Rectal smooth muscle tissue (tissue), 1 donor: ENCODE measurements at regions not wholly inside any gene's neighbourhood (a gene's known extent, or its start where the extent isn't known, plus 50 kb on each side); places are given as distances from the start of the nearest gene placed in this dataset.

Experiments used
- H3K27ac ChIP-seq: one replicate; pipeline ENCODE4 v1.7.0; 2013; ENCODE audit warnings: low read depth, low read length, inconsistent platforms
- H3K27me3 ChIP-seq: one replicate; pipeline ENCODE4 v1.7.0; 2013; ENCODE audit warnings: low read length; ENCODE audit not compliant: control insufficient read depth, insufficient read depth
- H3K36me3 ChIP-seq: one replicate; pipeline ENCODE4 v1.7.0; 2013; ENCODE audit warnings: low read length; ENCODE audit not compliant: control insufficient read depth, insufficient read depth
- H3K4me1 ChIP-seq: one replicate; pipeline ENCODE4 v1.7.0; 2013; ENCODE audit warnings: low read length; ENCODE audit not compliant: control insufficient read depth, insufficient read depth
- H3K4me3 ChIP-seq: one replicate; pipeline ENCODE4 v1.7.0; 2013; ENCODE audit warnings: low read length
- H3K9ac ChIP-seq: one replicate; pipeline ENCODE4 v1.7.0; 2013; ENCODE audit warnings: low read length

DNA sequence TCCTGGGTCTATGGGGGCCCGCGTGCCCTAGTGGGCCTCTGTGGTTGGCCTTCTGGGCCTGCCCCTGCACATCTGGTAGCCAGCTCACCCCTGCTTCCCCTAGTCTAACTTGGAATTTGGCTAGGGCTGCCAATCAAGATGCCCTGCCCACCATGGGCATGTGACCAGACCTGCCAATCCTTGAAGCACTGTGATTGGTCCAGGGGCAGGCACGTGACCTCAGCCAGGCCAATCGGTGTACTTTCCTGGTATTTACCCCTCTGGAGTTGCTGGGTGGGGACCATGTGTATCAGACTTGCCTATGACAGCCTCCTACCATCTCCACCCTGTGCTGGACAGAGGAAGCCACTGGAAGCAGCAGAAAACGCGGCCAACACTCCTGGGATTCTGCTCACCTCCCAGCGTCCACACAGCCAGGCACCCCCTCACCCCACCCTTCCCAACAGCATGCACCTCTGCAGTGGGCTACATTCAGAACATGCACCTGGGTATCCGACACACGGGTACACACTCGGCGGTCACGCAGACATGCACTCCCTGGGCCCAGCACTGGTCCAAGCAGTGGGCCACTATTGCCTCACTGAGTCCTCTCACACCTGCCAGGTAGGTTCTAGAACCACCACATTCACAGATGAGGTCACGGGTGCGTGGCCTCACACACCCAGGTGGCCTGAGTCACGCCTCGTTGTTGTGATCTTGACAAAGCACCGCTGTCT, 96.9 kb downstream of the RBFOX3 start:
- H3K27ac ChIP-seq, result no peak overlapping the region
- H3K36me3 ChIP-seq, result no peaks in the 10 kb centered on the region
- H3K27me3 ChIP-seq, result peaks cover 3% of the 10 kb centered on the region
- no peak overlapping the region for H3K9ac ChIP-seq
- no peak overlapping the region for H3K4me3 ChIP-seq
- H3K4me1 ChIP-seq, result peaks cover 3% of the 10 kb centered on the region

- H3K36me3 ChIP-seq, result no peaks in the 10 kb centered on the region
- peaks cover 3% of the 10 kb centered on the region for H3K27me3 ChIP-seq
- H3K4me1 ChIP-seq, result peaks cover 3% of the 10 kb centered on the region
- no peak overlapping the region for H3K4me3 ChIP-seq
- no peak overlapping the region for H3K9ac ChIP-seq
- no peak overlapping the region for H3K27ac ChIP-seq
Observed at GRCh38 chr17:79513206-79513605, 97.6 kb downstream of the RBFOX3 start.

- Histone ChIP-seq H3K4me3 (no peak overlapping the region), H3K36me3 (no peaks in the 10 kb centered on the region), H3K27ac (no peak overlapping the region), H3K4me1 (no peaks in the 10 kb centered on the region), H3K9ac (no peak overlapping the region), H3K27me3 (peaks cover 3% of the 10 kb centered on the region)
Observed at GRCh38 chr17:79511471-79511870, 99.4 kb downstream of the RBFOX3 start.

GRCh38 chr17:79510071-79510470, 100.8 kb downstream of the RBFOX3 start:
- Histone ChIP-seq H3K4me1 (no peaks in the 10 kb centered on the region), H3K9ac (no peak overlapping the region), H3K27me3 (peaks cover 3% of the 10 kb centered on the region), H3K36me3 (no peaks in the 10 kb centered on the region), H3K27ac (no peak overlapping the region), H3K4me3 (no peak overlapping the region)

DNA sequence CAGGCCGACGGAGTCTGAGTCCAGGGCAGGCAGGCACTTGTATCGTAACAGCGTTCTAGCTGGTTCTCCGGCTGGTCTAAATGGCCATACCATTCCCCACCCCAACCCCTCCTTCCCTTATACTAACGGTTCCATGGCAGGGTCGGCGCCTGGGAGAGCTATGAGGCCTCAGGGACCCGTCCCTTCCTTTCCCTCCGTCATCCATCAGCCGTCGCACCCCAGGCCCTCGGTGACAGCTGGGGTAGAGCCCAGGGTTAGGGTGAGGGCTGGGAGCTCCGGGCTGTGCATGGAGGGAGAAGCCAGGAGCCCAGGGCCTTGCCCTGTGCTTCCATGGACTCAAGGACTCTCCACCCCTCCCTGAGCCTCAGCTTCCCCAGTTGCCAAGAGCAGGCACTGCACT, 101.4 kb downstream of the RBFOX3 start:
- Histone ChIP-seq H3K4me1 (no peaks in the 10 kb centered on the region), H3K4me3 (no peak overlapping the region), H3K9ac (no peak overlapping the region), H3K36me3 (no peaks in the 10 kb centered on the region), H3K27ac (no peak overlapping the region), H3K27me3 (peaks cover 3% of the 10 kb centered on the region)

DNA sequence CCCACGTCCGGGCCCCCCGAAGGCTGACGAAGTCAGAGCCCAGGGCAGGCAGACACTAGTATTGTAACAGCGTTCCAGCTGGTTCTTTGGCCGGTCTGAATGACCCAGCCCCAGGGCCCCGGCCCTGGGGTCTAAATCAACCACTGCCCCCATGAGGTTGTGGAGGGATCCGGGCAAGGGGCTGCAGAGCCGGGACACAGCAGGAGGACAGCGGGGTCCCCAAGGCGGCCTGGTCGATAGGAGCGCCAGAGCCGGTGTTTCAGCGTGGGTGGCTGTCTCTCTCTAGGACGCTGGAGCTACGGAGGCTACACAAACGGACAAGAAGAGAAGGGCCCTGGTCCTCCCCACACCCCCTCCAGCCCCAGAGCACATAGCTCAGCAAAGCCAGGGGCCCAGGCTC, 101.8 kb downstream of the RBFOX3 start:
- Histone ChIP-seq H3K36me3 (no peaks in the 10 kb centered on the region), H3K27ac (no peak overlapping the region), H3K4me1 (no peaks in the 10 kb centered on the region), H3K4me3 (no peak overlapping the region), H3K9ac (no peak overlapping the region), H3K27me3 (no peaks in the 10 kb centered on the region)

- Histone ChIP-seq H3K27ac (no peak overlapping the region), H3K27me3 (no peaks in the 10 kb centered on the region), H3K36me3 (no peaks in the 10 kb centered on the region), H3K4me3 (no peak overlapping the region), H3K9ac (no peak overlapping the region), H3K4me1 (no peaks in the 10 kb centered on the region)
Observed at GRCh38 chr17:79508291-79508716, 102.5 kb downstream of the RBFOX3 start.

DNA sequence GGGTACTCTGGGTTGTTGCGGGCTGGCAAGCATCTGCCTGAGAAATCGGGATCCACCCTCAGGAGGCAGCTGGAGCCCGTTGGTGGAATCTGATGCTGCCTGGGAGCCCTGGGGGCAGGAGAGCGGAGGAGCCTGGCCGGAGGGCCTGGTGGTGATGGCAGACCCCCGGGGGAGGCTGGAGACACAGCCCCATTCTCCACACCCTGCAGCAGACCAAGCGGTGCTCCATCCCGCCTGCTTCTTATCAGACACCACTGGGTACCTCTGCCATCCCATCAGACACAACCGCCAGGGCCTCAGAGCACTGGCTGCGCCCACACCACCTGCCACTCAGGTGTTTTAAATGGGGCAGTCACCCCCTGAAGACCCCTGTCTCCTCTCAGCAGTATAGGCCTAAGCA, 103.9 kb downstream of the RBFOX3 start:
- Histone ChIP-seq H3K27me3 (no peaks in the 10 kb centered on the region), H3K27ac (no peak overlapping the region), H3K4me3 (no peak overlapping the region), H3K9ac (no peak overlapping the region), H3K4me1 (no peaks in the 10 kb centered on the region), H3K36me3 (no peaks in the 10 kb centered on the region)

DNA sequence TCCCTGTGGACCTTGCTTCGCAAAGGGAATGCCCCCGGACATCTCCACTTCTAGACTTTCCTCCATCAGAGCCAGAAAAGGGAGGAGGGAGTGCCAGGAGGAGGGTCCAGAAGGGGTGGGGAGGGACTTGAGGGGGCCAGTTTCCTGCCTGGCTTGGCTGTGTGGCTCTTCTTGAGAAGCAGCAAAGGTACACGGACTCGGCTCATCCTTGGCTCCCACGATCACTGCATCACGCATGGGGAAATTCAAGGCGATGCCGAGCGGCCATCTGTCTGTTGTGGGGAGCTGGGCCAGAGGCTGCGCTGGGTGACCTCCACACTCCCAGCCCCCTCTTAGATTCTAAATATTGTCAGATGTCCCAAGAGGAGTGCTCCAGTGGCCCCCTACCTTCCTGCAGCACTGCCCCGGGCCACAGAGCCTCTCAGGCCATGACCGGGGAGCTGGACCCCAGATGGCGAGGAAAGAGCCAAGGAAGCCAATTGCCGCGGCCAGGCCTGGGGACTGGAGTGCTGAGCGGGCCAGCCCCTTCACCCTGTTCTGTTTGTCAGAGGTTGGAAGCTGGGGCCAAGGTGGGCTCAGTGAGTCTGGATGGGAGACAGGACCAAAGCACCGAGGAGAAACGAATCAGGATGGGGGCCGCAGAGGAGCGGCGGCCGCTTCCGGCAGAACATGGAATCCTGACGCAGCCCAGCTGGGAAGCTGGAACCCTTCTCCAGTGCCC, 104.5 kb downstream of the RBFOX3 start:
- H3K4me1 ChIP-seq, result no peaks in the 10 kb centered on the region
- no peak overlapping the region for H3K27ac ChIP-seq
- no peaks in the 10 kb centered on the region for H3K36me3 ChIP-seq
- no peaks in the 10 kb centered on the region for H3K27me3 ChIP-seq
- no peak overlapping the region for H3K9ac ChIP-seq
- H3K4me3 ChIP-seq, result no peak overlapping the region

DNA sequence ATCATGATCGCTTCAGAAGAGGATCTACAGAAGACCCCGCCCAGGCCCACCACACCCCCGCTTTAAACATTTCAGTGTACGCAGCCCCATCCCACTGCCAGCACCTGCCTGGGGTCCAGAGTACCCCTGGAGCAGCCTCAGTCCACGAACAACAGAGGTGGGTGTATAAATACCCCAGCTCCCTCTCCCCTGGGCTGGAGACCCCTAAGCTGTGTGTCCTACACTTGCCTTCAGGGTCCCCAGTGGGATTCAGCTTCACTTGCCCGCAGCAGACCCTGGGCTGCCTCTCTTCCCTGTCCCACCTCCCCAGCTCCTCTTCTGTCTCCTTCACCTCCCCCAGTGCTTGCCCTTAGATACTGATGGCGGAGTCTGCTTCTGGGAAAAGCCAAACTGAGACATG, 105.7 kb downstream of the RBFOX3 start:
- Histone ChIP-seq H3K27ac (no peak overlapping the region), H3K9ac (no peak overlapping the region), H3K4me1 (no peaks in the 10 kb centered on the region), H3K27me3 (no peaks in the 10 kb centered on the region), H3K4me3 (no peak overlapping the region), H3K36me3 (no peaks in the 10 kb centered on the region)

DNA sequence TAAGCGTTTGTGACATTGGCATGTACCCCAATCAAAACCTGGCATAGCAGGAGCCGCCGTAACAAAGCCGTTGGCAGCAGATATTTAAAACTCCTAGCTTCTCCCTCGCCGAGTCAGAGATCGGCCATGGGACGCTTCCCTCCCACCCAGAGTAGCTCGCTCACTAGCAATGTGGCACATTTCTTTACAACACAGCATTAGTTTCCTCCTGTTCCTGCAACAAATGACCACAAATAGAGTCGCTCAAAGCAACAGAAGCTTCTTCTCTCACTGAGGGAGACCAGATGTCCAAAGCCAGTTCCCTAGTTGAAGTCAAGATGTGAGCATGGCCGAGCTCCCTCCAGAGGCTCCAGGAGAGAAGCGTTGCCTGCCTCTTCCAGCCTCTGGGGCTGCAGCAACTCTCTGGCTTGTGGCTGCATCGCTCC, 106.7 kb downstream of the RBFOX3 start:
- H3K9ac ChIP-seq, result no peak overlapping the region
- H3K4me1 ChIP-seq, result no peaks in the 10 kb centered on the region
- H3K27me3 ChIP-seq, result no peaks in the 10 kb centered on the region
- no peak overlapping the region for H3K4me3 ChIP-seq
- H3K27ac ChIP-seq, result no peak overlapping the region
- no peaks in the 10 kb centered on the region for H3K36me3 ChIP-seq

GRCh38 chr17:79503126-79503839, 107.6 kb downstream of the RBFOX3 start:
- H3K27ac ChIP-seq, result no peak overlapping the region
- H3K27me3 ChIP-seq, result no peaks in the 10 kb centered on the region
- H3K4me1 ChIP-seq, result no peaks in the 10 kb centered on the region
- no peaks in the 10 kb centered on the region for H3K36me3 ChIP-seq
- no peak overlapping the region for H3K9ac ChIP-seq
- H3K4me3 ChIP-seq, result no peak overlapping the region
